ENCODE measurements at regions not wholly inside any gene's neighbourhood (a gene's known extent, or its start where the extent isn't known, plus 50 kb on each side); places are given as distances from the start of the nearest gene placed in this dataset.

- TF ChIP-seq EZH2 (IDR thresholded peaks at IDR 0.05; ENCODE audit: low read length, unreplicated experiment) (no peak), EZH2phosphoT487 (IDR thresholded peaks at IDR 0.05; ENCODE audit: borderline replicate concordance, low read length) (no peak)
- POLR2A ChIA-PET (ENCODE audit: unreplicated experiment), result no interaction called here
- DNase-seq (no peak), ATAC-seq (no peak)
- Histone ChIP-seq H3K79me2 (ENCODE audit: low read length) (no peaks in the 10 kb centered on the region), H3K9me3 (ENCODE audit: low read length) (no peaks in the 10 kb centered on the region), H3K4me3 (ENCODE audit: low read length) (no peak overlapping the region), H3K36me3 (ENCODE audit: low read depth, low read length) (no peaks in the 10 kb centered on the region), H3K4me1 (ENCODE audit: insufficient read depth, low read length) (no peaks in the 10 kb centered on the region), H3K9me2 (replicated peaks; ENCODE audit: low read length) (no peaks in the 10 kb centered on the region), H2AFZ (ENCODE audit: low read length) (no peak overlapping the region), H3K9ac (ENCODE audit: low read length) (no peak overlapping the region), H3F3A (ENCODE audit: low read length, unreplicated experiment) (no peaks in the 10 kb centered on the region), H3K4me2 (ENCODE audit: low read length) (no peak overlapping the region), H3K27ac (ENCODE audit: low read length) (no peak overlapping the region), H4K20me1 (ENCODE audit: low read length) (no peaks in the 10 kb centered on the region), H3K27me3 (ENCODE audit: low read length) (peaks cover 35% of the 10 kb centered on the region)
- CTCF ChIA-PET, result no interaction called here
- BruUV-seq (replicated peaks), result no TSS peak
- intact Hi-C loops (cut with micrococcal nuclease), result no loop called here
Measured at GRCh38 chr14:45621731-45622130, 368.7 kb upstream of the MIS18BP1 start.

- BruUV-seq (replicated peaks), result no TSS peak
- no peaks in the 10 kb centered on the region for H3K79me2 ChIP-seq (ENCODE audit: low read length)
- no peaks in the 10 kb centered on the region for H4K20me1 ChIP-seq (ENCODE audit: low read length)
- H3K27ac ChIP-seq (ENCODE audit: low read length), result no peak overlapping the region
- no peaks in the 10 kb centered on the region for H3K9me3 ChIP-seq (ENCODE audit: low read length)
- no peaks in the 10 kb centered on the region for H3K9me2 ChIP-seq (replicated peaks; ENCODE audit: low read length)
- H3K36me3 ChIP-seq (ENCODE audit: low read depth, low read length), result no peaks in the 10 kb centered on the region
- CTCF ChIA-PET, result no interaction called here
- DNase-seq (no peak), ATAC-seq (no peak)
- H3K4me2 ChIP-seq (ENCODE audit: low read length), result no peak overlapping the region
- no peak overlapping the region for H3K9ac ChIP-seq (ENCODE audit: low read length)
- H3K4me3 ChIP-seq (ENCODE audit: low read length), result no peak overlapping the region
- no peaks in the 10 kb centered on the region for H3K4me1 ChIP-seq (ENCODE audit: insufficient read depth, low read length)
- H2AFZ ChIP-seq (ENCODE audit: low read length), result no peak overlapping the region
- H3K27me3 ChIP-seq (ENCODE audit: low read length), result peaks cover 19% of the 10 kb centered on the region
- TF ChIP-seq EZH2phosphoT487 (IDR thresholded peaks at IDR 0.05; ENCODE audit: borderline replicate concordance, low read length) (no peak), EZH2 (IDR thresholded peaks at IDR 0.05; ENCODE audit: low read length, unreplicated experiment) (no peak), CTCF (conservative IDR thresholded peaks at IDR 0.05; ENCODE audit: low read depth, low read length) (no peak)
- H3F3A ChIP-seq (ENCODE audit: low read length, unreplicated experiment), result no peaks in the 10 kb centered on the region
- intact Hi-C loops (cut with micrococcal nuclease), result no loop called here
- POLR2A ChIA-PET (ENCODE audit: unreplicated experiment), result no interaction called here
Measured at GRCh38 chr14:45619831-45620230, 366.8 kb upstream of the MIS18BP1 start.

- TF ChIP-seq EZH2phosphoT487 (IDR thresholded peaks at IDR 0.05; ENCODE audit: borderline replicate concordance, low read length) (no peak), CTCF (conservative IDR thresholded peaks at IDR 0.05; ENCODE audit: low read depth, low read length) (peak; percentile 64)
- H2AFZ ChIP-seq (ENCODE audit: low read length), result no peak overlapping the region
- peak; percentile 49 for DNase-seq
- H3K27ac ChIP-seq (ENCODE audit: low read length), result no peak overlapping the region
- POLR2A ChIA-PET (ENCODE audit: unreplicated experiment), result no interaction called here
- no peak overlapping the region for H3K9ac ChIP-seq (ENCODE audit: low read length)
- H3K4me2 ChIP-seq (ENCODE audit: low read length), result no peak overlapping the region
- H3K4me3 ChIP-seq (ENCODE audit: low read length), result no peak overlapping the region
- peak; percentile 64 for ATAC-seq
- 0 out of 2 replicates have a peak, but pooled peaks cover 4% of the 10 kb centered on the region for H3K27me3 ChIP-seq (ENCODE audit: low read length)
- H3K9me3 ChIP-seq (ENCODE audit: low read length), result no peaks in the 10 kb centered on the region
- no TSS peak for BruUV-seq (replicated peaks)
- no peaks in the 10 kb centered on the region for H3K4me1 ChIP-seq (ENCODE audit: insufficient read depth, low read length)
- no peaks in the 10 kb centered on the region for H4K20me1 ChIP-seq (ENCODE audit: low read length)
- no peaks in the 10 kb centered on the region for H3K79me2 ChIP-seq (ENCODE audit: low read length)
- H3F3A ChIP-seq (ENCODE audit: low read length, unreplicated experiment), result no peaks in the 10 kb centered on the region
- intact Hi-C loops (cut with micrococcal nuclease), result loop anchor here (1.0 to 5.0 kb wide), 4 partner anchors 209 to 734 kb away; no protein-coding TSS in a partner anchor
- CTCF ChIA-PET, result interaction anchor here (0.6 to 1.1 kb wide), 3 partner anchors 18 to 228 kb away, joined by 3 to 4 read pairs (median 3); no protein-coding TSS in a partner anchor
- H3K36me3 ChIP-seq (ENCODE audit: low read depth, low read length), result no peaks in the 10 kb centered on the region
- no peaks in the 10 kb centered on the region for H3K9me2 ChIP-seq (replicated peaks; ENCODE audit: low read length)
Measured at GRCh38 chr14:45610318-45610717, 357.3 kb upstream of the MIS18BP1 start.
